ENCODE measurements at regions not wholly inside any gene's neighbourhood (a gene's known extent, or its start where the extent isn't known, plus 50 kb on each side); places are given as distances from the start of the nearest gene placed in this dataset.
A peak's percentile ranks its signal among the peaks of the same experiment; 100 is the strongest.

- FAIRE-seq (no peak), DNase-seq (ENCODE audit: low read depth) (no peak)
- no peaks in the 10 kb centered on the region for H3K27me3 Mint-ChIP-seq (ENCODE audit: low read depth, unreplicated experiment)
- no peaks in the 10 kb centered on the region for H3K27me3 ChIP-seq (ENCODE audit: insufficient read depth, low read length)
- H2AFZ ChIP-seq (ENCODE audit: low read depth, low read length), result no peak overlapping the region
- H4K20me1 ChIP-seq (ENCODE audit: insufficient read depth, low read length), result no peaks in the 10 kb centered on the region
- peak overlapping the region; percentile 62 for H3K4me2 ChIP-seq (ENCODE audit: low read length)
- H3K9ac ChIP-seq (ENCODE audit: low read length), result no peak overlapping the region
- H3K4me3 Mint-ChIP-seq (ENCODE audit: unreplicated experiment), result no peak overlapping the region
- H3K4me3 ChIP-seq (ENCODE audit: insufficient read depth, low read depth, low read length), result no peak overlapping the region
- H3K4me1 Mint-ChIP-seq (ENCODE audit: low read depth, unreplicated experiment), result peaks cover 35% of the 10 kb centered on the region
- no peaks in the 10 kb centered on the region for H3K36me3 Mint-ChIP-seq (ENCODE audit: low read depth, unreplicated experiment)
- H3K27ac Mint-ChIP-seq (ENCODE audit: unreplicated experiment), result no peak overlapping the region
- no peaks in the 10 kb centered on the region for H3K9me3 Mint-ChIP-seq (ENCODE audit: unreplicated experiment)
- H3K9me3 ChIP-seq (ENCODE audit: insufficient read depth, low read depth, low read length), result no peaks in the 10 kb centered on the region
- H3K36me3 ChIP-seq (ENCODE audit: insufficient read depth, low read length), result no peaks in the 10 kb centered on the region
- no peaks in the 10 kb centered on the region for H3K79me2 ChIP-seq (ENCODE audit: insufficient read depth, low read length)
- peaks cover 20% of the 10 kb centered on the region for H3K4me1 ChIP-seq (ENCODE audit: insufficient read depth, low read length)
- TF ChIP-seq CTCF (IDR thresholded peaks at IDR 0.05; ENCODE audit: insufficient read depth, low read depth, low read length), result no peak
- no peak for TF ChIP-seq EZH2 (IDR thresholded peaks at IDR 0.05; ENCODE audit: insufficient read depth, low read length)
- H3K27ac ChIP-seq (ENCODE audit: low read depth, low read length), result no peak overlapping the region
These were observed 448.0 kb upstream of the ANKRD30A start for GRCh38 chr10:36677431-36677768.

DNA sequence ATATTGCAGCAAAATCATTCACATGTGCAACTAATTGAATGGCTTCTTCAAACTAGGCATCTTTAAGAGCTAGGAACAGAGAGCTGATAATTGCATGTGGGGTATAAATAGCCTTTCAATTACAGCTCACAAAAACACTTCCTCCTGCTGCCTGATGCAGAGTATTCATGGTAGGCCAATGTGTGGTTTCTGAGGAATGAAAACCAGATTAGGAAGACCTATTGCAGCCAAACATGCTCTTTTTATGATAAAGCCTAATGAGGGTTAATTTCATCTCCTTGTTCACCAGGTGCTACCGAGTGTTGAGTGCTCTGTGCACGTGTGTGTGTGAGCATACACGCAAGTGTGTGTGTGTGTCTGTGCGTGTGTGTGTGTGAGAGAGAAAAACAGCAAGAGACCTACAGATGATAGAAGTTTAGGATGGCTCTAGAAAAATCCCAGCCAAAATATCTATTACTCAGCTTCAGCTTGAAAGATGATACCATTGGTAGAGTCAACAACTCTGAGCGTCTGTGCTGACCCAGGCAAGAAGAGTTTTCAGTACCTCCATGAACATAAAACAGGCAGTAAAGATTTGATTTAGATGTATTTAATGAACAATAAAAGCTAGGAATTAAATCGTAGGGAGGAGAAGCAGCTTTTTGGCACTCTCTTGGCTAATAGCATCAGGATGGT is 448.5 kb upstream of the ANKRD30A start:
- Histone ChIP-seq H3K9ac (ENCODE audit: low read length) (no peak overlapping the region), H3K4me2 (ENCODE audit: low read length) (peak overlapping the region; percentile 62), H3K9me3 (ENCODE audit: insufficient read depth, low read depth, low read length) (no peaks in the 10 kb centered on the region), H3K4me3 (ENCODE audit: insufficient read depth, low read depth, low read length) (no peak overlapping the region), H3K27ac (ENCODE audit: low read depth, low read length) (no peak overlapping the region), H3K4me1 (ENCODE audit: insufficient read depth, low read length) (peaks cover 22% of the 10 kb centered on the region), H2AFZ (ENCODE audit: low read depth, low read length) (no peak overlapping the region), H3K36me3 (ENCODE audit: insufficient read depth, low read length) (no peaks in the 10 kb centered on the region), H4K20me1 (ENCODE audit: insufficient read depth, low read length) (no peaks in the 10 kb centered on the region), H3K27me3 (ENCODE audit: insufficient read depth, low read length) (no peaks in the 10 kb centered on the region), H3K79me2 (ENCODE audit: insufficient read depth, low read length) (no peaks in the 10 kb centered on the region)
- H3K36me3 Mint-ChIP-seq (ENCODE audit: low read depth, unreplicated experiment), result no peaks in the 10 kb centered on the region
- TF ChIP-seq CTCF (IDR thresholded peaks at IDR 0.05; ENCODE audit: insufficient read depth, low read depth, low read length), result no peak
- TF ChIP-seq EZH2 (IDR thresholded peaks at IDR 0.05; ENCODE audit: insufficient read depth, low read length), result no peak
- H3K27me3 Mint-ChIP-seq (ENCODE audit: low read depth, unreplicated experiment), result no peaks in the 10 kb centered on the region
- no peak overlapping the region for H3K27ac Mint-ChIP-seq (ENCODE audit: unreplicated experiment)
- peaks cover 38% of the 10 kb centered on the region for H3K4me1 Mint-ChIP-seq (ENCODE audit: low read depth, unreplicated experiment)
- peak; percentile 78 for DNase-seq (ENCODE audit: low read depth)
- peak; percentile 94 for FAIRE-seq
- no peak overlapping the region for H3K4me3 Mint-ChIP-seq (ENCODE audit: unreplicated experiment)
- H3K9me3 Mint-ChIP-seq (ENCODE audit: unreplicated experiment), result no peaks in the 10 kb centered on the region

DNA sequence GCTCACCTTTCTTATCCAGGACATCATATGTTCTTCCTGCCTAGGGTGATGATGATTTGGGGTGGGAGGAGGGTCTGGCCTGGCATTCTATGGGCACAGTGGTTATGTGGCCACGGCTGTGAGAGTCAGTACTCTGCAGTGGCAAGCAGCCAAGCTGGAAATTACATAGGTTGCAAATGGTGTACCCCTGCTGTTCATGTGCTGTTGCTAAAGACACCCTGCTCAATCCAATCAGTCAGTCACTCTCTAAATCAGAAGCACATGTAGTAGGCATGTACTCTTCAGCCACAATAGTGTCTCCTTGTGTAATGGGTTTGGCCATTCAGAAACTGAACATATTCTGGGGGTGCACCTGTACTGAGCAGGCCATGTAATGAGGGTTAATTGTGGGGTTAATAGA is 449.1 kb upstream of the ANKRD30A start:
- H3K27me3 Mint-ChIP-seq (ENCODE audit: low read depth, unreplicated experiment), result no peaks in the 10 kb centered on the region
- peaks cover 25% of the 10 kb centered on the region for H3K4me1 ChIP-seq (ENCODE audit: insufficient read depth, low read length)
- H3K4me2 ChIP-seq (ENCODE audit: low read length), result peak overlapping the region; percentile 62
- no peak overlapping the region for H3K9ac ChIP-seq (ENCODE audit: low read length)
- DNase-seq (ENCODE audit: low read depth) (no peak), FAIRE-seq (peak; percentile 37)
- H3K27me3 ChIP-seq (ENCODE audit: insufficient read depth, low read length), result no peaks in the 10 kb centered on the region
- no peaks in the 10 kb centered on the region for H3K9me3 ChIP-seq (ENCODE audit: insufficient read depth, low read depth, low read length)
- no peaks in the 10 kb centered on the region for H3K79me2 ChIP-seq (ENCODE audit: insufficient read depth, low read length)
- H4K20me1 ChIP-seq (ENCODE audit: insufficient read depth, low read length), result no peaks in the 10 kb centered on the region
- no peak overlapping the region for H3K4me3 ChIP-seq (ENCODE audit: insufficient read depth, low read depth, low read length)
- TF ChIP-seq CTCF (IDR thresholded peaks at IDR 0.05; ENCODE audit: insufficient read depth, low read depth, low read length), result no peak
- no peak for TF ChIP-seq EZH2 (IDR thresholded peaks at IDR 0.05; ENCODE audit: insufficient read depth, low read length)
- no peaks in the 10 kb centered on the region for H3K9me3 Mint-ChIP-seq (ENCODE audit: unreplicated experiment)
- no peak overlapping the region for H3K27ac ChIP-seq (ENCODE audit: low read depth, low read length)
- no peak overlapping the region for H3K4me3 Mint-ChIP-seq (ENCODE audit: unreplicated experiment)
- H3K4me1 Mint-ChIP-seq (ENCODE audit: low read depth, unreplicated experiment), result peaks cover 36% of the 10 kb centered on the region
- no peak overlapping the region for H3K27ac Mint-ChIP-seq (ENCODE audit: unreplicated experiment)
- H2AFZ ChIP-seq (ENCODE audit: low read depth, low read length), result no peak overlapping the region
- no peaks in the 10 kb centered on the region for H3K36me3 Mint-ChIP-seq (ENCODE audit: low read depth, unreplicated experiment)
- no peaks in the 10 kb centered on the region for H3K36me3 ChIP-seq (ENCODE audit: insufficient read depth, low read length)

Data from astrocyte (in vitro differentiated cells and primary cell).